AG04449 (cell line): ENCODE measurements at regions not wholly inside any gene's neighbourhood (a gene's known extent, or its start where the extent isn't known, plus 50 kb on each side); places are given as distances from the start of the nearest gene placed in this dataset.

Experiments
- CTCF ChIA-PET: fragments of 350-600 bp; formaldehyde crosslinking; extraction: SDS; loops from one replicate; lab custom pipeline; 2021; ENCODE audit warnings: antibody characterized with exemption; lab: Yijun Ruan, JAX
- POLR2A ChIA-PET: fragments of 400-600, 350-600 bp; formaldehyde crosslinking; extraction: SDS; loops from one replicate; lab custom pipeline; 2020; ENCODE audit warnings: antibody characterized with exemption, inconsistent platforms; lab: Yijun Ruan, JAX
- DNase-seq: peaks from one replicate; pipeline ENCODE4 v3.0.0-alpha.2; 2010; ENCODE audit warnings: low read depth, low spot score
- H3K4me3 ChIP-seq: 2 replicates; pipeline ENCODE4 v1.5.1; 2011; ENCODE audit warnings: low read depth, mild to moderate bottlenecking, control low read depth, low read length
- TF ChIP-seq, protein P1 (sequence below): IDR thresholded peaks from one replicate; pipeline ENCODE4 v1.5.1; 2011; ENCODE audit warnings: mild to moderate bottlenecking, moderate library complexity, low read length, control low read depth, inconsistent platforms; ENCODE audit not compliant: insufficient read depth; ENCODE audit errors: missing control alignments

DNA sequence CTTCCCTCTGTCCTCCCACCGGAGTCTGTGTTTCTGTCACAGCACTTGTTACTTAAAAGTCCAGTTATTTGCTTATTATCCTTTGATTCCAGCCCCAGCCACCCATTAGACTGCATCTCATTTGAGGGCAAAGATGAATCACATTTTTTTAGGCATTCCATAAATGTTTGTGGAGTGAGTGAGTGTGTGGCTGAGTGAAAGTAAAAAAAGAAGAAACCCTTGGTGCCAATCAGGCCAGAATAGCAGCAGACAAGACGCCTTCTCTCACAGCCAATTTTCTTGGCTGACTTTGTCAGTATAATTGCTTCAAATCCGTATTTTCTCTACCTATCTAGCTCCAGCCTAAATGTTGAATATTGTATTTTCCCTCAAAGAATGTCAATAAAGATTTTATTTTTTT lies 613.0 kb upstream of the WWC1 start:
- ChIA-PET POLR2A (no interaction called here), CTCF (interaction anchor here (1.5 kb wide), 1 partner anchor 12 kb away, joined by 4 read pairs; no protein-coding TSS in a partner anchor)
- DNase-seq = no peak
- H3K4me3 ChIP-seq = no peak overlapping the region
- TF ChIP-seq, protein P1, sequence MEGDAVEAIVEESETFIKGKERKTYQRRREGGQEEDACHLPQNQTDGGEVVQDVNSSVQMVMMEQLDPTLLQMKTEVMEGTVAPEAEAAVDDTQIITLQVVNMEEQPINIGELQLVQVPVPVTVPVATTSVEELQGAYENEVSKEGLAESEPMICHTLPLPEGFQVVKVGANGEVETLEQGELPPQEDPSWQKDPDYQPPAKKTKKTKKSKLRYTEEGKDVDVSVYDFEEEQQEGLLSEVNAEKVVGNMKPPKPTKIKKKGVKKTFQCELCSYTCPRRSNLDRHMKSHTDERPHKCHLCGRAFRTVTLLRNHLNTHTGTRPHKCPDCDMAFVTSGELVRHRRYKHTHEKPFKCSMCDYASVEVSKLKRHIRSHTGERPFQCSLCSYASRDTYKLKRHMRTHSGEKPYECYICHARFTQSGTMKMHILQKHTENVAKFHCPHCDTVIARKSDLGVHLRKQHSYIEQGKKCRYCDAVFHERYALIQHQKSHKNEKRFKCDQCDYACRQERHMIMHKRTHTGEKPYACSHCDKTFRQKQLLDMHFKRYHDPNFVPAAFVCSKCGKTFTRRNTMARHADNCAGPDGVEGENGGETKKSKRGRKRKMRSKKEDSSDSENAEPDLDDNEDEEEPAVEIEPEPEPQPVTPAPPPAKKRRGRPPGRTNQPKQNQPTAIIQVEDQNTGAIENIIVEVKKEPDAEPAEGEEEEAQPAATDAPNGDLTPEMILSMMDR = no peak

DNA sequence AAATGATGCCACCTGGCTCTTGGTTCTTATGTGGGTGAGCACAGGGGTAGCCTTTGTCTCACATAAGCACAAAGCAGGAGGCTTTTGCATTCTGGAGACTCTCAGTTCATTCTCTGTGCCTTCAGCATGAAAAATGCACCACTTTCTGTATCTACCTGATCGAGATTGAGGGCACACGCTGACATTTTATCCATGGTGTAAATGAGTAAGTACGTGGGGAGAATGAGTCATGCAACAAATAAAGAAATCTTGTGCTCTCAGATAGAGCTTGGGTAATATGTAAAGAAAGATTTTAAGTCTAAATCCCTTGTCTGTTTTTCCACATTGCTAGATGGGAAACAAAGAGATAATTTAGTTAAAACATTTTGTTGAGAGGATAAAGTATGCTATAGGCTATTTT lies 607.2 kb upstream of the WWC1 start:
- TF ChIP-seq, protein P1 = no peak
- H3K4me3 ChIP-seq = no peak overlapping the region
- ChIA-PET CTCF (interaction anchor here (0.9 to 1.8 kb wide), 2 partner anchors 10 to 11 kb away, joined by 3 to 4 read pairs; no protein-coding TSS in a partner anchor), POLR2A (no interaction called here)
- no peak for DNase-seq

DNA sequence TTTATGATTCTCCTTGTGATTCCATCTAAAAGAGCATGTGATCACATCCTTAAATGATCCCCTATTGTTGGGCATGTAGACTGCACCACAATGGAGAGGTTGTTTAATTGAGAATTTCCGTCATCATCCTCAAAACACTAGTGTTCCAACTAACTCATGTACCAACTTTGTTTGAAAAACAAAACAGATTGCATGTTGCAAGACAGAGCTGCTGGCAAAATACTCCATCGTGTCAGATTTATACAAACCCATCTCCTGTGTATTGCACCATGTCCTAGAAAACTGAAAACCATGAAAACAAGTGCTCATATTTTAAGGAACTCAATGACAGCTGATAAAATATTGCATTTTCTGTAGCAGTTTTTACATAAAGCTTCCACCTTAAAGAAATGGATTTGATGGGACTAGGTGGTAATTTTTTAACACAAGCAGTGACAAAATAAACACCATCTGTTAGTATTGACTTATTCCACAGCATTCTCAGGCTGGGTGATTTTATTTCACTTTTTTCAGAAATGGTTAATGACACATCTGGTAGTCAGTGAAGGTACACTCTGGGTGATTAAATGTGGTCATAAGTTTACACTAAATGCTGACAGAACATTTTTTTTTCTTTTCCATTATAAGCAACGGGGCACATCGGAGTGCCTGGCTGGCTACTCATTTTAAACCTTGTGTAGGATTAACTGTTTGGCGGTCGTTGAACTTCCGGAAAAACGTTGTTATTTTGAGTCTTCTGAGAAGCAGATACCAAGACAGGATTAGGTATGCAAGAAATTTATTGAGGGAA lies 602.9 kb upstream of the WWC1 start:
- TF ChIP-seq, protein P1 = no peak
- ChIA-PET CTCF (interaction anchor here (1.2 kb wide), 1 partner anchor 19 kb away, joined by 4 read pairs; no protein-coding TSS in a partner anchor), POLR2A (no interaction called here)
- DNase-seq = no peak
- no peak overlapping the region for H3K4me3 ChIP-seq

DNA sequence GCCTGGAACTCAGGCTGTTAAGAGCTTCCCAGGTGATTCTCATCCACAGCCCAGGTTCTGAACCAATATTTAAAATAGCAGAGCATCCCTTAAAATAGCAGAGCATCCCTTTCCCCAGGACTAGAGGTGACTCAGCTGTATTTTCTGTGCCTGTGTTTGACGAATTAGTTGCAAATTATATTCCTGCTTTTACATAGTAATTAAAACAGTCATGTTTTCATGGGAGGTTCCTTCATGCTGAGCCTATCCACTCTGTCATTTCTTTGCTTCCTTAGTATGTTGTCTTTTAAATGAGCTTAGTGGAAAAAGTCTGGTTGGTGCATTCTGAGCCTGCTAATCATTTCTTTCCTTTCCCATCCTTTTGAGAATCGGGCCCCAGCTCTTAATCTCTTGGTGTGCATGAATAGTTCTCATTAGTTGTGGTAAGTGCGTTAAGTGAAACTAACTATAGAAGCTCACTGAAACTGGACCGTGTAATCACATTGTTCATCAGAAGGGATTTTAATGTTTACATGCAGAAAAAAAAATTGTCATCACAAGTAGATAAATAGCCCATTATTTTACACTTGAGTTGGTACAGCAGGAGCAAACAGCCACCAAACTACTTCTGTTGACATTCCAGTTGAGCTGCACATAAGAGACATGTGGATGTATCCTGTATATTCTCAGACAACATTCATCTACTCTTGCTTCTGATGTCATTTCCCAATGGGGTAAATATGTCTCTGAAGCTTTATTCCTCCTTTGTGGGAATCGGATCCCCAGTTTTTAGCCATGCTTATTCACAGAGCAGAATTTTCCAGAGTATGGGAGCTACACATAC lies 596.9 kb upstream of the WWC1 start:
- TF ChIP-seq, protein P1 = no peak
- CTCF ChIA-PET = interaction anchor here (0.7 to 1.2 kb wide), 3 partner anchors 10 to 31 kb away, joined by 3 to 4 read pairs (median 3); no protein-coding TSS in a partner anchor
- DNase-seq = no peak
- H3K4me3 ChIP-seq = no peak overlapping the region
- POLR2A ChIA-PET = no interaction called here

DNA sequence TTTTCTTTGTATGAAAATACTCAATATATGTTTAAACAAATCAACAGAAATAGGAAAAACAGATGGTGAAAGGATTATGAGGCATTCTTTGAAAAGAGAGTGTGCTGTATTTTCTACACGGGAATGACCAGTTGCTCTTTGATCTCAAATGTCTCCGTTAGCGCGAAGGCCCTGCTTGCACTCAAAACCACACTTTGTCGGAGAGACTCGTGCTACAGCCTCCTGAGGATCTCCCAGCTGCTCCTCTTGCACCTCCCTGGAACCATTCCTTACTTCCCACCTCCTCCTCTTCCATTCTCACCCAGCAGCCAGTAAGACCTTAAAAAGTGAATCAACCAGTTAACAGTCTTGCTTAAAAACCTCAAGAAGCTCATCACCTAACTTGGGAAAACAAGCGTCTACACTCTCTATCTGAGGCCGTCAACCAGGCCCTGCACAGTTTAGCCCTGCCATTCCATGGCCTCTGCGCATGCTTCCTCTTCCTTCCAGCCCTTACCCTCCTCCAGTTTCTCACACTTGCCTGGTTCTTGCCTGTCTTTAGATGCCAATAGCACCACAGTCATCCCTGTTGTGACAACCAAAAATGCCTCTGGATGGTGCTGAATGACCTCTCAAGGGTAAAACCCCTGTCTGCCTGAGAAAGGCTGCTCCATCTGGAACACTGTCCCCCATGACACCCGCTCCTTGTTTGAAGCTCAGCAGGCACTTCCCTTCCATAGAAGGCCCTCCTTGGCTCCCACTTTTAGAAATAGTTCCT lies 594.7 kb upstream of the WWC1 start:
- ChIA-PET CTCF (interaction anchor here (0.8 to 1.0 kb wide), 3 partner anchors 15 to 351 kb away, joined by 3 read pairs; no protein-coding TSS in a partner anchor), POLR2A (no interaction called here)
- TF ChIP-seq, protein P1 = no peak
- no peak overlapping the region for H3K4me3 ChIP-seq
- no peak for DNase-seq
